ENCODE measurements at regions not wholly inside any gene's neighbourhood (a gene's known extent, or its start where the extent isn't known, plus 50 kb on each side); places are given as distances from the start of the nearest gene placed in this dataset.

GRCh38 chr2:6664332-6665061 is 201.2 kb downstream of the CMPK2 start:
- no peaks in the 10 kb centered on the region for H3K4me1 Mint-ChIP-seq
- H3K27ac Mint-ChIP-seq: no peak overlapping the region
- ChIA-PET CTCF (no interaction called here), POLR2A (no interaction called here)
- WGBS (ENCODE audit: insufficient coverage): 64% methylated on average over 5 of the region's 7 CpGs
- H3K27me3 Mint-ChIP-seq: peaks cover 2 to 15% of the 10 kb centered on the region in 2 donors
- H3K27me3 ChIP-seq (replicated peaks in 1 of 2; ENCODE audit: control insufficient read depth in 2 of 2, extremely low read depth in 1 of 2, insufficient read depth in 2 of 2, low read length in 1 of 2): no peaks in the 10 kb centered on the region
- H3K9me3 Mint-ChIP-seq: no peaks in the 10 kb centered on the region
- ATAC-seq (replicated peaks in 1 of 4) (no peak), DNase-seq (no peak)
- no peak overlapping the region for H3K4me3 ChIP-seq (ENCODE audit: control insufficient read depth in 1 of 2, extremely low read depth in 1 of 2, low read length in 1 of 2)
- no peak overlapping the region for H3K4me3 Mint-ChIP-seq
- H3K27ac ChIP-seq (ENCODE audit: low read length): no peak overlapping the region
- no peaks in the 10 kb centered on the region for H3K36me3 Mint-ChIP-seq
- H3K9me3 ChIP-seq: no peaks in the 10 kb centered on the region
- H3K4me1 ChIP-seq (ENCODE audit: control insufficient read depth in 1 of 2, extremely low read depth in 1 of 2, insufficient read depth in 2 of 2, low read length in 2 of 2): no peaks in the 10 kb centered on the region
- no peaks in the 10 kb centered on the region for H3K36me3 ChIP-seq (ENCODE audit: control insufficient read depth in 2 of 2, extremely low read depth in 1 of 2, insufficient read depth in 1 of 2, low read length in 1 of 2)

GRCh38 chr2:6665093-6666045 is 200.3 kb downstream of the CMPK2 start:
- ChIA-PET POLR2A (no interaction called here), CTCF (no interaction called here)
- WGBS (ENCODE audit: insufficient coverage): 68% methylated on average over 4 of the region's 8 CpGs

GRCh38 chr2:6667326-6667725 is 198.4 kb downstream of the CMPK2 start:
- Histone ChIP-seq H3K4me1 (ENCODE audit: control insufficient read depth in 1 of 2, extremely low read depth in 1 of 2, insufficient read depth in 2 of 2, low read length in 2 of 2) (no peaks in the 10 kb centered on the region), H3K27me3 (replicated peaks in 1 of 2; ENCODE audit: control insufficient read depth in 2 of 2, extremely low read depth in 1 of 2, insufficient read depth in 2 of 2, low read length in 1 of 2) (no peaks in the 10 kb centered on the region), H3K4me3 (ENCODE audit: control insufficient read depth in 1 of 2, extremely low read depth in 1 of 2, low read length in 1 of 2) (no peak overlapping the region), H3K9me3 (no peaks in the 10 kb centered on the region), H3K27ac (ENCODE audit: low read length) (no peak overlapping the region), H3K36me3 (ENCODE audit: control insufficient read depth in 2 of 2, extremely low read depth in 1 of 2, insufficient read depth in 1 of 2, low read length in 1 of 2) (no peaks in the 10 kb centered on the region)
- Mint-ChIP-seq H3K27me3 (peaks cover 2 to 15% of the 10 kb centered on the region in 2 donors), H3K4me1 (no peaks in the 10 kb centered on the region), H3K4me3 (no peak overlapping the region), H3K9me3 (no peaks in the 10 kb centered on the region), H3K36me3 (no peaks in the 10 kb centered on the region), H3K27ac (no peak overlapping the region)
- DNase-seq: no peak
- no peak for ATAC-seq (replicated peaks in 1 of 4)
- whole genome bisulfite sequencing (ENCODE audit: insufficient coverage): no CpG with 5 or more reads among the region's 4 CpGs
- ChIA-PET POLR2A (no interaction called here), CTCF (no interaction called here)

More at GRCh38 chr2:6665093-6666045, 200.3 kb downstream of the CMPK2 start:
- no peaks in the 10 kb centered on the region for H3K9me3 Mint-ChIP-seq
- no peak overlapping the region for H3K27ac ChIP-seq (ENCODE audit: low read length)
- ATAC-seq (replicated peaks in 1 of 4) (no peak), DNase-seq (no peak)
- no peaks in the 10 kb centered on the region for H3K36me3 Mint-ChIP-seq
- H3K36me3 ChIP-seq (ENCODE audit: control insufficient read depth in 2 of 2, extremely low read depth in 1 of 2, insufficient read depth in 1 of 2, low read length in 1 of 2): no peaks in the 10 kb centered on the region
- no peaks in the 10 kb centered on the region for H3K4me1 ChIP-seq (ENCODE audit: control insufficient read depth in 1 of 2, extremely low read depth in 1 of 2, insufficient read depth in 2 of 2, low read length in 2 of 2)
- H3K4me1 Mint-ChIP-seq: no peaks in the 10 kb centered on the region
- no peak overlapping the region for H3K4me3 ChIP-seq (ENCODE audit: control insufficient read depth in 1 of 2, extremely low read depth in 1 of 2, low read length in 1 of 2)
- H3K27ac Mint-ChIP-seq: no peak overlapping the region
- H3K4me3 Mint-ChIP-seq: no peak overlapping the region
- no peaks in the 10 kb centered on the region for H3K9me3 ChIP-seq
- peaks cover 2 to 15% of the 10 kb centered on the region in 2 donors for H3K27me3 Mint-ChIP-seq
- H3K27me3 ChIP-seq (replicated peaks in 1 of 2; ENCODE audit: control insufficient read depth in 2 of 2, extremely low read depth in 1 of 2, insufficient read depth in 2 of 2, low read length in 1 of 2): no peaks in the 10 kb centered on the region

GRCh38 chr2:6671913-6672312 is 193.8 kb downstream of the CMPK2 start:
- no peak overlapping the region for H3K4me3 ChIP-seq (ENCODE audit: control insufficient read depth in 1 of 2, extremely low read depth in 1 of 2, low read length in 1 of 2)
- H3K27ac Mint-ChIP-seq: no peak overlapping the region
- H3K9me3 ChIP-seq: no peaks in the 10 kb centered on the region
- DNase-seq (no peak), ATAC-seq (replicated peaks in 1 of 4) (no peak)
- H3K36me3 ChIP-seq (ENCODE audit: control insufficient read depth in 2 of 2, extremely low read depth in 1 of 2, insufficient read depth in 1 of 2, low read length in 1 of 2): no peaks in the 10 kb centered on the region
- CTCF ChIA-PET: no interaction called here
- peaks cover 9 to 24% of the 10 kb centered on the region in 2 donors for H3K27me3 Mint-ChIP-seq
- no peaks in the 10 kb centered on the region for H3K4me1 ChIP-seq (ENCODE audit: control insufficient read depth in 1 of 2, extremely low read depth in 1 of 2, insufficient read depth in 2 of 2, low read length in 2 of 2)
- no peaks in the 10 kb centered on the region for H3K36me3 Mint-ChIP-seq
- peaks cover 0 to 3% of the 10 kb centered on the region in 2 experiments for H3K27me3 ChIP-seq (replicated peaks in 1 of 2; ENCODE audit: control insufficient read depth in 2 of 2, extremely low read depth in 1 of 2, insufficient read depth in 2 of 2, low read length in 1 of 2)
- POLR2A ChIA-PET: no interaction called here
- no peak overlapping the region for H3K4me3 Mint-ChIP-seq
- no peaks in the 10 kb centered on the region for H3K9me3 Mint-ChIP-seq
- H3K27ac ChIP-seq (ENCODE audit: low read length): no peak overlapping the region
- no CpG with 5 or more reads among the region's 1 CpG for whole genome bisulfite sequencing (ENCODE audit: insufficient coverage)
- no peaks in the 10 kb centered on the region for H3K4me1 Mint-ChIP-seq

GRCh38 chr2:6674381-6674780 is 191.3 kb downstream of the CMPK2 start:
- 50% methylated on average over 2 of the region's 3 CpGs for WGBS (ENCODE audit: insufficient coverage)
- Histone ChIP-seq H3K4me3 (ENCODE audit: control insufficient read depth in 1 of 2, extremely low read depth in 1 of 2, low read length in 1 of 2) (no peak overlapping the region), H3K9me3 (no peaks in the 10 kb centered on the region), H3K4me1 (ENCODE audit: control insufficient read depth in 1 of 2, extremely low read depth in 1 of 2, insufficient read depth in 2 of 2, low read length in 2 of 2) (no peaks in the 10 kb centered on the region), H3K27me3 (replicated peaks in 1 of 2; ENCODE audit: control insufficient read depth in 2 of 2, extremely low read depth in 1 of 2, insufficient read depth in 2 of 2, low read length in 1 of 2) (peaks cover 0 to 6% of the 10 kb centered on the region in 2 experiments), H3K36me3 (ENCODE audit: control insufficient read depth in 2 of 2, extremely low read depth in 1 of 2, insufficient read depth in 1 of 2, low read length in 1 of 2) (no peaks in the 10 kb centered on the region), H3K27ac (ENCODE audit: low read length) (no peak overlapping the region)
- ChIA-PET CTCF (no interaction called here), POLR2A (no interaction called here)
- Mint-ChIP-seq H3K27ac (no peak overlapping the region), H3K9me3 (no peaks in the 10 kb centered on the region), H3K4me3 (no peak overlapping the region), H3K27me3 (peaks cover 9 to 16% of the 10 kb centered on the region in 2 donors), H3K36me3 (no peaks in the 10 kb centered on the region), H3K4me1 (no peaks in the 10 kb centered on the region)
- no peak for ATAC-seq (replicated peaks in 1 of 4)
- no peak for DNase-seq

- POLR2A ChIA-PET: no interaction called here
- Mint-ChIP-seq H3K9me3 (no peaks in the 10 kb centered on the region), H3K4me3 (no peak overlapping the region), H3K27me3 (peaks cover 12 to 21% of the 10 kb centered on the region in 2 donors), H3K36me3 (no peaks in the 10 kb centered on the region), H3K27ac (no peak overlapping the region), H3K4me1 (no peaks in the 10 kb centered on the region)
- DNase-seq: no peak
- no peaks in the 10 kb centered on the region for H3K36me3 ChIP-seq (ENCODE audit: control insufficient read depth in 2 of 2, extremely low read depth in 1 of 2, insufficient read depth in 1 of 2, low read length in 1 of 2)
- CTCF ChIA-PET: no interaction called here
- no peaks in the 10 kb centered on the region for H3K4me1 ChIP-seq (ENCODE audit: control insufficient read depth in 1 of 2, extremely low read depth in 1 of 2, insufficient read depth in 2 of 2, low read length in 2 of 2)
- H3K4me3 ChIP-seq (ENCODE audit: control insufficient read depth in 1 of 2, extremely low read depth in 1 of 2, low read length in 1 of 2): no peak overlapping the region
- no peaks in the 10 kb centered on the region for H3K9me3 ChIP-seq
- no peak overlapping the region for H3K27ac ChIP-seq (ENCODE audit: low read length)
- peaks cover 2 to 6% of the 10 kb centered on the region in 2 experiments for H3K27me3 ChIP-seq (replicated peaks in 1 of 2; ENCODE audit: control insufficient read depth in 2 of 2, extremely low read depth in 1 of 2, insufficient read depth in 2 of 2, low read length in 1 of 2)
- 100% methylated on average over 3 of the region's 5 CpGs for WGBS (ENCODE audit: insufficient coverage)
- no peak for ATAC-seq (replicated peaks in 1 of 4)
These were observed 189.9 kb downstream of the CMPK2 start for GRCh38 chr2:6675791-6676190.
